Stimulated activated CD4-positive, alpha-beta T cell treated with anti-CD3 and anti-CD28 coated beads, Interleukin-4, amount 100 ng/mL, for 24 hours (primary cell): ENCODE measurements at regions not wholly inside any gene's neighbourhood (a gene's known extent, or its start where the extent isn't known, plus 50 kb on each side); places are given as distances from the start of the nearest gene placed in this dataset.
"Not testable (repeated sequence)": the region's sequence is repeated elsewhere in the genome, so short reads cannot be mapped to it uniquely, and the experiment has no call there.

Experiments
- DNase-seq: peaks from one replicate; pipeline ENCODE4 v3.0.0-alpha.2; 2020

- no peak for DNase-seq
These were observed 151.8 kb upstream of the DPH6 start for GRCh38 chr15:35697549-35698299.

GRCh38 chr15:35698331-35698730 lies 152.4 kb upstream of the DPH6 start:
- no peak for DNase-seq

GRCh38 chr15:35698966-35699575 lies 153.1 kb upstream of the DPH6 start:
- no peak for DNase-seq

- DNase-seq, result not testable (repeated sequence)
These were observed 154.2 kb upstream of the DPH6 start for GRCh38 chr15:35700091-35700593.

GRCh38 chr15:35701402-35702046 lies 155.6 kb upstream of the DPH6 start:
- no peak for DNase-seq

- DNase-seq, result no peak
These were observed 157.1 kb upstream of the DPH6 start for GRCh38 chr15:35702946-35703495.

DNA sequence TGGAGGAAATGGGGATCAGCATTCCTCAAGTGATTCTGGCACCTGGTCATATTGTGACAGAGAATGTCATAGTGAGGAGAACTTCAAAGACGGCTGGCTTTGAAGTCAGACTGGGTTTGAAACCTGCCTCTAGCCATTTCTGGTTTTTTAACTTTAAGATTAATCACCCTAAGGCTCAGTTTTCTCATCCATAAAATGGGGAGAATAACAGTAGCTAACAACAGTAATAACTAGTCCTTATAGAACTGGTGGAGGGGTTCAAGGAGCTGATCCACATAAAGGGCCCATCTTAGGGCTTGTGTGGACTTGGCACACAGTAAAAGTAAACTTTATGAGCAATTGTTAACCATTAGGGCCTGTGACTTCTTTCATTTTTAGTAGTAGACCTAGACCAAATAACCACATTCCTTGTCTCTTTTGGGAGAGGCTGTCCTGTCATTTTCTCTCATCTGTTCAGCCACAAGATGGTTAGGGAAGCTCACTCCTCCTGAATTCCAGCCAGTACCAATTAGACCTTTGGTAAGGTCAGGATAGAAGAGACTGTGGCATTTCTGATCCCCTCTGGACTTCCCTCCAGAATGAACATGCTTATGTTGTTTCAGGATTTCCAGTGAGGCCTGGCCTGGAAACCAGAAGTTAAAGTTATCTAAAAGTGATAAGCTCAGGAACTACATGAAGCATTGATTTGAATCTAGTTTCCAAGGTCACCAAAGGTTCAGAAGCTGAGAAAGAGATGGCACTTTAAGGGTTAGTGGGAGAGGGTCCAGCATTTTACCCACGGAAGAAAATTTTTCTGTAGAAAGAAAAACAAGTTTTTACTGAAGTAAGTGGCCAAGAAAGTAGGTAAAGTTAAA lies 159.3 kb upstream of the DPH6 start:
- no peak for DNase-seq

DNA sequence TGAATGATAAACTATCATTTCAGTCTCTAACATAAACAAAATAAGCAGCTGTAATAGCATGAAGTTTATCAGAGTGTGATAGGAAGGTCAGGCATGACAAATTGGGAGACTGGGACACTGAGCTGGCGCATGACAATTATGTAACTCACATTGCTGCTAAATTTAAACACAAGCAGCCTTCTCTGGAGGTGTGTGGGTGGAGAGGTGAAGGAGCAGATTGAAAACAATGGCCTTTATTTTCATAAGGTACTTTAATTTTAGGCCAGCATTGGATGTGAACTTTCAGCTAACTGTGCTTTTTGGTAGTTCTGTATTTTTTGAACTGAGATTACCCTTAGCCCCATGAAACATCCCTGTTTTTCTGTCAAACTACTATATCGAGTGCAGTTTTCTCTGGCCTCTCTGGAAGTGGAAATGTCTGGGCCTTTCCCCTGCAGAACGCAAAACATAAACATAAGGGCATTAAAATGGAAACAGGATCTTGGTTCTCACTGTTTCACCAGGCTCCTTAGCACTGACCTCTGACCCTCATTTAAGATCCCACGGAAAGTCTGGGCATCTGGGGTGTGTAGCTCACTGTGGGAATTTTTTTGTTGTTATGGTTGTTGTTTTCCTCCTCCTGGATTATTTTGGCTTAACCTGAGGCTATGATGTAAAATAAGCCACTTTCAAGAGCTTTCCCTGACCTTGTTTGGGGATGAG lies 160.1 kb upstream of the DPH6 start:
- no peak for DNase-seq

DNA sequence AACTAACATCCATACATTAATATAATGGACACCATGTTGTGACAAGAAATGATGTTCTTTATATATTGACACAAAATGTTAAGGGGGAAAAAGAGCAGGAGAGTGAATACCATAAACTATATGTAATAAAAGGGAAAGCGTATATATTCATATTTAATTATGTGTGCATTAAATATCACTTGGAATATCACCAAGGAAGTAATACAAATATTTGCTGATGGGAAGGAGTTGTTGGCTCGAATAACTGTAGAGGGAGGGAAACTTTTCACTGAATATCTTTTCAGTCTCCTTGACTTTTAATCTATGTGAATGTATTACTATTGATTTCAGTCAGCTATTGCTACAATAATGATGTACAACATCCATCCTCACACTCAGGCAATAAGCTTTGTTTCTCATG lies 167.0 kb upstream of the DPH6 start:
- no peak for DNase-seq

DNA sequence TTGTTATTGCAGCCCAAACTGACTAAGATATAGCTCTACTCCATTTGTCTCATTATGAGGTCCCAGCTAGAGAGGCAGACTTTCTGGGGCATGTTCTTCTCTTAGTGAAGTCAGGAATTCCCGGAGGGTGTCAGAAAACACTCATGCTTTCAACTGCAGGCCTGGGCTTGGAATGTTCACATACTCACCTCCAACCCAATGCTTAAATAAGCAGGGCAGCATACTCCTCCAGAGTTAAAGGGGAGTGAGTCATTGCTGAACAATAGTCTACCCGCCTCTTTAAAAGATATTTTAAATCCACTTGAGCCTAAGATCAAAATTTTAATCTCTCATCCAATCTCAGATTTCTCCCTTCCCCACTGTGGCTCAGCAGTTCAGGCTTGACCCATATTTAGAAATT lies 167.8 kb upstream of the DPH6 start:
- DNase-seq, result no peak

DNA sequence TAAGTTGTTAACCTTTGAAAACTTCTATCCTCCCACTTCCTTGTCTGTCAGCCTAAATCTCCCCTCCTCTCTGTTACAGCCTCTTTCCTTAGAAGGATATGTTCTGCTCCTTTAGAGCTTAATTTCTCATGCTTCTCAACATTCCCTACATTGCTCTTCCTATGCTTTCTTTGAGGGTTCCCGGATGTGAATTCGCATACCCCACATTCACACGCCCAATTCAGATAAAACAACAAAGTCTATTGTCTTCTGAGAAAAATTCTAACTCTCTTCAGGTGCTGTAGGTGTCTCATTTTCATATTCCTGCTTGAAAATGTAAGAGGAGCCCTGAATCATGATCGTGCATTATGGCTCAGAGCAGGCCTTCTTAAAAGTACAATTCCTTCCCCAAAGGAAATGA lies 171.8 kb upstream of the DPH6 start:
- no peak for DNase-seq

GRCh38 chr15:35720019-35720418 lies 174.1 kb upstream of the DPH6 start:
- no peak for DNase-seq

DNA sequence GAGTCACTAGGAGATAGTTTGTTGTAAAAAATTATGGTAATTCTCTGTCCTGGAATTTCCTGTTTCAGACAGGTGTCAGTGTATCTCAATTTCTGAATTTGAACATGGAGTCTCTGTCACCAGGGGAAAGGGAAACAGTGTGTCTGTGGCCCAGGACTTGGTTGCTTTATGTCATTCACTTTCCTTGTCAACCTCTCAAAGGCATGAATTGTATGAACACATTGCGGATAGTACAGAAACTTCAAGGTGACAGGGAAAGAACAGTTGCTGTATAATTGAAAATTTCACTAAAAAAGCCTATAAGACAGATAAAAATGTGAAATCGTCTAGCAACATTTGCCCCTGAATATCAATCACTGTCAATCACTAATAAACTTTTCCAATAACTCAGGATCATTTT lies 175.0 kb upstream of the DPH6 start:
- DNase-seq, result no peak

DNA sequence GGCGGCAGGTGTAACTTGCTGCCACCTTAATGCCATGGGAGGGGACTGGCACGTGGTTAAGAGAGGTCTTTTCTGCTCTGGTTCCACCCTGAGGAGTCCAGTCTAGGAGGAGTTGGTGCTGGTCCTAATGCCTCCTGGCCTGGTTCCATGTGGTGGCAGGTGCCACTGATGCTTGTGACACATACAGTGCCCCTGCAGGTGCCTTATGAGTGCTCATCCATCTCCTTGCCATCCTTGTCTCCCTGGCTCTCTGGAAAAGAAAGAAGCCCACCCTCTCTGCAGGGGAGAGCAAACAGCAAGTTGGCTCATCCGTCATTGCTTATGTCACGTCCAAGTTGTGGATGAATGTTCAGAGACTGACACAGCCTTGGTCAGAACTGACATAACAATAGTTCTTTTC lies 175.8 kb upstream of the DPH6 start:
- no peak for DNase-seq

DNA sequence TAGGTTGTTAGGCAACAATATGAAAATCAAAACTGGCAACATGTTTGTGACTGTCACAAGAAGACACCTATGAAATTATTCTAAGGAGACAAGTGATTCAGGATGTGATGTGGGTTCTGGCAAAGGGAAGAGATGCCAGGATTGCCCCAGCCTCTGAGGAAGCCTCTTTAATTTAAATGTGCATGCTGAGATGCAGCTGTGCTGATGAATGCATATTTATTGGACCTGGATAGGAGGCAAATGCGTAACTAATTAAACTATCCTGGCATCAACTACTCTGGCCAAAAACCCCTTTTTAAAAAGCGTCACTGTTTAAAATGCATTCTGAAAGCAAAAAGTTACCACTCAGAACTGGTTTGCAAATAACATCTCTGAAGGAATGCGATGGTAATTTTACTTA lies 176.5 kb upstream of the DPH6 start:
- no peak for DNase-seq

DNA sequence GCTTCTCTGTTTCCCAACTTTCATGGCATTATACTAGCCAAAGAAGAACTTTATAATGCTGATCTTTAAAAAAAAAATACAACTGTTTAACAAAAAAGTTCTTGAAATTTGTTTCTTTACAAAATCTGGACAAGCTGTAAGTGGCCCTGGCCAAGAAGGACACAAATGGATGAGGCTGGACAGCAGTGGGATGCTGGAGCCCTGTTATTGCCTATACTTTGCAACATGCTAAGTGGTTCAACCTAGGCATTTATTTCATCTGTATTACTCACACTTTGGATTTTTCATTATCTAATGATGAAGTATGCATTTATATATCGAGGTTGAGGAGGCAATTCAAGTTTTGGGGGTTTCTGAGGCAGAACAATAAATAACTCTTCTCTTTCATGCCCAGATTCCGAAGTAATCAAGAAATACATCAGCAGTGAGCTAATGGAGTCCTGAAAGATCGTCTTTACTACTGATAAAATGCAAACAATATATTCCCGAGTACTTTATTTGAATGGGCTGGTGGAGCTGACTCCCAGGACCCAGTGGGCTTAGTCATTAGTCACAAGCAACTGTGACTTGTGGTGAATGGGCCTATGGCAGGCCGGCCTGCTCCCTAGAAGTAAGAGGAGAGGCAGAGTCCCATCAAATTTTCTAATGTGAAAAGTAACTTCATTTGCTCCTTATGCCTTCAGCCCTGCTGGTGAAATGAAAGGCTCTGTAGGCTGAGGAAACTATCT lies 177.3 kb upstream of the DPH6 start:
- DNase-seq, result no peak

DNA sequence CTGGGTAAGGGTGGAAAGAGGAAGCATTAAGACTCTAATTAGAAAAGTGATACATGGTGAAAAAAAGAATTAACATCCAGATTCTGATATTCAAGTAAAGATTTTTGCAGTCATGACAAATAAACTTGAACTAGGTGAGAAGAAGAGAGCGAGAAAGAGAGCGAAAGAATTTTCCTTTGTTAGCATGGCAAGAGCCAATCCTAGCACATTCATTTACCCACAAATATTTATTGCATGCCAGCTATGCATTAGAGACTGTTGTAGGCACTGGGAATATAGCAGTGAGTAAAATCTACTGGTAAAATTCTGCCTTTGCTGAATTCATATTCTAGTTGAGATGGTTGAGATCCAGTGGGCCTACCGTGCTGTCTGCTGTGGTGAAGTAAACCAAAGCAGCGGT lies 177.9 kb upstream of the DPH6 start:
- DNase-seq, result no peak

DNA sequence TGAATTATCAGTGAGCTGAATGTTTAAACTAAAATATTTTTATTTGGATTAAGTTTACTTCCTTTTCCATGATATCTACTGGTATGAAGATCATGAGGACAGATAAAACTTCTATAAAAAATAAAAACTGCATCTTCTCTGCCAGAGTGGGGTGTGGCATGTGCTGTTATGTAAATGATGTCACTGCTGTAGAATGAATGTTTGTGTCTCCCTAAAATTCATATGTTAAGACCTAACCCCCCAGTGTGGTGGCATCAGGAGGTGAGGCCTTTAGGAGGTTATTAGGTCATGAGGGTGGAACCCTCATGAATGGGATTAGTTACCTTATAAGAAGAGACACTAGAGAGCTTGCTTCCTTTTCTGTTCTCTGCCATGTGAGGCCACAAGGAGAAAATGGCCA lies 178.7 kb upstream of the DPH6 start:
- no peak for DNase-seq

GRCh38 chr15:35725353-35725752 lies 179.4 kb upstream of the DPH6 start:
- no peak for DNase-seq

DNA sequence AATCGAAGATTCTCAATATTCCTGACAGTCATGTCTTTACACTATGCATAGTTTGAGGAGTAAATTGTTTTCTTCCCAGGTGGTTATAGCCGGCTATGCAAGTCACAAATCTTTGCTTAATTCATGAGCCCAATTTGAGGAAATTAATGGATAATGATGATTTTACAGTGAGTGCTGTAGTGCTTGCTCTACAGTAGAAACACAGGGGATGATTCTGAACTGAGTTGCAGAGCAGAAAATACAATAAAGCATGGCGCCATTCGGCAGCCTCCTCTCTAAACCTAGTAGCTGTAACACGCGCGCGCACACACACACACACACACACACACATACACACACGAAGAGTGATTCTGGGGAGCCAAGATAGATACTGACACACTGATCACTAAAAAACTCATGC lies 181.7 kb upstream of the DPH6 start:
- no peak for DNase-seq

GRCh38 chr15:35728219-35728940 lies 182.4 kb upstream of the DPH6 start:
- DNase-seq, result no peak
